Skeletal muscle satellite cell (primary cell): ENCODE measurements at regions not wholly inside any gene's neighbourhood (a gene's known extent, or its start where the extent isn't known, plus 50 kb on each side); places are given as distances from the start of the nearest gene placed in this dataset.

ENCODE experiments used
- H3K27me3 ChIP-seq: 2 replicates; pipeline ENCODE4 v1.7.0; 2013; ENCODE audit warnings: low read length; ENCODE audit not compliant: control insufficient read depth, insufficient read depth
- H3K36me3 ChIP-seq: 2 replicates; pipeline ENCODE4 v1.7.0; 2013; ENCODE audit warnings: mild to moderate bottlenecking, control low read depth, low read length; ENCODE audit not compliant: insufficient read depth
- H3K4me1 ChIP-seq: 2 replicates; pipeline ENCODE4 v1.7.0; 2013; ENCODE audit warnings: low read length; ENCODE audit not compliant: control insufficient read depth, insufficient read depth
- H3K4me2 ChIP-seq: 2 replicates; pipeline ENCODE4 v1.7.0; 2013; ENCODE audit warnings: mild to moderate bottlenecking, low read length
- H3K4me3 ChIP-seq: 2 replicates; pipeline ENCODE4 v1.7.0; 2013; ENCODE audit warnings: low read length
- H3K9ac ChIP-seq: 2 replicates; pipeline ENCODE4 v1.7.0; 2013; ENCODE audit warnings: mild to moderate bottlenecking, low read depth, low read length, moderate library complexity
- H3K9me3 ChIP-seq: replicated peaks from 2 replicates; pipeline ENCODE4 v1.7.0; 2013; ENCODE audit warnings: mild to moderate bottlenecking, control low read depth, low read length

DNA sequence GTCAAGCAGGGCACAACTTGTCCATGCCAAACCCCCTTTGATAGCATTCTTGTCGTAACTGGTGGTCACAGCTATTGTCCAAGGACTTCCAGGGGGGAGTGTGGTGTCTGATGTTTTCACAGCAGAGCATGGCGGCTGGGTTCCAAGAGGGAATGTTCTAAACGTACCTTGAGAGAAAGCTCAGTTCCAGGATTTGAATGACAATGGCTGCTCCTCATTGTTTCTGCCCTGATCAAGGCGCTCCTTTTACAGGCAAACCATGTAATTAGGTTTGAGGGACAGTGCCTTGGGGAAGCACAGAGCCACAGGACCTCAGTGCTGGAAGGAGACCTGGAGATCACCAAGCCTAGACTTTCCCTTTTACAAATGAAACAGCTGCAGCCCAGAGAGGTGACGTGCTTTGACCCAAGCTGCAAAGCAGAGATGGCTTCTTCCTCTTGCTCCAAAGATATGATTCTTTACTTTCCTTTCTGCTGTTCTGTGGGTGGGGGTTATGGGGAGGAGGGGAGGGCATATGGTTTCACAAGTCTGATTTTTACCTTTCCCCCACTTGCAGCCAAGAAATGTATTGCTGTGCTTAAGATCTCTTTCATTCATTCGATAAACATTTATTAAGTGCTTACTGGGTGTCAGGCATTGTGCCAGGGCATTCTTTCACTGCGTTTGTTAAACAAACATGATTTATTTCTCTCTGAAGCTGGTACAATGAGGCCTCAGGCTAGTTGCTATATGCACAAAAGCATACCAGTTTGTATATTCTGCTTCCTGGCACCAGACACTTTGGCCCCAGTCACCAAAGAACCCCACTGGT lies 172.8 kb downstream of the KTN1 start:
- Histone ChIP-seq H3K4me3 (no peak overlapping the region), H3K9me3 (no peaks in the 10 kb centered on the region), H3K4me1 (no peaks in the 10 kb centered on the region), H3K36me3 (no peaks in the 10 kb centered on the region), H3K9ac (no peak overlapping the region), H3K27me3 (no peaks in the 10 kb centered on the region), H3K4me2 (no peak overlapping the region)

DNA sequence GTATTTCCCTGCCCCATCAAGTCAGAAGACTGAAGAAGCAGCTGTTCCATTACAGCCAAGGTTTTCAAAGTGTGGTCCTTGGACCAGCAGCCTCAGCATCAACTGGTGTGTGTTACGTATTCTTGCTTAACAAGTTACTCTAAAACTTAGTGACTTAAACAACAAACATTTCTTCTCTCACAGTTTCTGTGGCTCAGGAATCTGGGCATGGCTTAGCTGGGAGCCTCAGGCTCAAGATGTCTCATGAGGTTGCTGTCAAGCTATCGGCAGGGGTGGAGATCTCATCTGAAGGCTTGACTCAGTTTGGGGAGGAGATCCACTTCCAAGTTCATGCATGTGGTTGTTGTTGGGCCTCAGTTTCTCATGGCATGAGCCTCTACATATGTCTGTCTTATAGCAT lies 174.5 kb downstream of the KTN1 start:
- Histone ChIP-seq H3K9me3 (no peaks in the 10 kb centered on the region), H3K4me3 (no peak overlapping the region), H3K9ac (no peak overlapping the region), H3K36me3 (no peaks in the 10 kb centered on the region), H3K4me2 (no peak overlapping the region), H3K4me1 (no peaks in the 10 kb centered on the region), H3K27me3 (no peaks in the 10 kb centered on the region)

DNA sequence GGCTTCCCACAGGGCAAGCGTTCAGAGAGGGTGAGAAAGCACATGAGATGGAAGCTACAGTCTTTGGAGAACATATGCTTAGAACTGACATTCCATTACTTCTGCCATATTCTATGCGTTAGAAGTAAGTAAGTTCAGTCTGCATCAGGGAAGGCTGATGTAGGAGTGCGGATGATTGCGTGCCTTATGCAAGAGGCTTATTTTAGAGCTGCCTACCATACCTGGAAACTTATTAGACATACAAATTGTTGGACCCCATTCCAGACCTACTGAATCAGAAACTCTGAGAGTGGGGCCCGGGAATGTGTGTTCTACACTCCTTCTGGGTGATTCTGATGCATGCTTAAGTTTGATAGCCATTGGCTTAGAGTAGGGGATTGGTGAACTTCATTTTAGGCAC lies 174.9 kb downstream of the KTN1 start:
- Histone ChIP-seq H3K4me2 (no peak overlapping the region), H3K27me3 (no peaks in the 10 kb centered on the region), H3K9me3 (no peaks in the 10 kb centered on the region), H3K4me1 (no peaks in the 10 kb centered on the region), H3K9ac (no peak overlapping the region), H3K36me3 (no peaks in the 10 kb centered on the region), H3K4me3 (no peak overlapping the region)

DNA sequence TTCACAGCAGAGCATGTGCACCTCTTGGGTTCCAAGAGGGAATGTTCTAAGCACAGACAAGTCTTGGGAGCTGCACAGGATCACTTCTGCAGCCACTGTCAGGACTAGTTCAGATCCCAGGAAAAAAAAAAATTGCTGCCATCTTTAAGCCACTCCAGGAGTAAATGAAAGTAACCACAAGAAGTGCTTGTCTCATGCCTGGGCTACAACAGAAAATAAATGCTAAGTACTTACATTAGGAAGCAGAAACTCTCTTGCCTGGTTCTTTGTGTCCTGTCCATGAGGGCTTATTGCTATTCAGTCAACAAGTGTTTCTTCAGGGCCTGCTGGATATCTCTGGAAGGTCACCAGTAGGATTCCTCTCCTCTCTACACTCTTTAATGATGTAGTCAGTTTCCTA lies 176.1 kb downstream of the KTN1 start:
- H3K36me3 ChIP-seq = no peaks in the 10 kb centered on the region
- H3K4me2 ChIP-seq = no peak overlapping the region
- no peak overlapping the region for H3K9ac ChIP-seq
- H3K9me3 ChIP-seq = no peaks in the 10 kb centered on the region
- no peaks in the 10 kb centered on the region for H3K4me1 ChIP-seq
- no peak overlapping the region for H3K4me3 ChIP-seq
- H3K27me3 ChIP-seq = peaks cover 9% of the 10 kb centered on the region

DNA sequence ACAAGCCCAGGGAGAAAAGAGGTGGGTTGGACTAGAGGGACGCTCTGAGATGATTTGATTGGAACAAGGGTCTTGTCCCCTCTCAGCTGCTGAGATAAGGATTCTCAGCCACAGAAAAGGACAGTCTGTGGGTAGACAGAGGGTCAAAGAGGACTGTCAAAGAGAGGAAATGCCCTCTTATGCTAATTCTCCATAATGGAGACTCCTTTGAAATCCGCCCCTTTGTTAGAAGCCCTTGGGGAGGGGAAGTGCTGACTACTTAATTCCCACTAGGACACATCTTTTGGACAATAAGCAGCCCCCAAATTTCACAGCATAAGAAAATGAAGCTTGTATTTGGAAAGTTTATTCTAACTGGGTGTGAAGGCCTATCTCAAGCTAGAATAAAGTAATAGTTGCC lies 176.6 kb downstream of the KTN1 start:
- Histone ChIP-seq H3K4me2 (no peak overlapping the region), H3K4me1 (no peaks in the 10 kb centered on the region), H3K9ac (no peak overlapping the region), H3K4me3 (no peak overlapping the region), H3K27me3 (peaks cover 14% of the 10 kb centered on the region), H3K36me3 (no peaks in the 10 kb centered on the region), H3K9me3 (no peaks in the 10 kb centered on the region)

DNA sequence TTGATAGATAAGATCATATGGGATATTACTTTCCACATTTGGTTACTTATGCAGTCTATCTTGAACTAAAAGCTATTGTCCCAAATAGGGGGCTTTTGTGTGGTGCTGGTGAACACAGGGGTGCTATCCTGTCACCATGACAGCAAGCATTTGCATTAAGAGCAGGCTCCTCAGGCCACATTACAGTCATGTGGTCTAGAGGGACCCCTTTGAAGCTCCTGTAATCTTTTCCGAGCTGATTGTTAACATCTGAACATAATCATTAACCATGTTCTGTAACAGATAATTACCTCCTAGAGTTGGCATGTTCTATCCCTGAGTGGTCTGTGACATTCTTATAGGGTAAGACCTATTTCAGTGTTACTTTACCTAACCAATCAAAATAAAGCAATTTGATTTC lies 178.8 kb downstream of the KTN1 start:
- H3K4me1 ChIP-seq = no peaks in the 10 kb centered on the region
- H3K9ac ChIP-seq = no peak overlapping the region
- H3K36me3 ChIP-seq = no peaks in the 10 kb centered on the region
- H3K4me3 ChIP-seq = no peak overlapping the region
- no peaks in the 10 kb centered on the region for H3K9me3 ChIP-seq
- H3K4me2 ChIP-seq = no peak overlapping the region
- peaks cover 24% of the 10 kb centered on the region for H3K27me3 ChIP-seq

DNA sequence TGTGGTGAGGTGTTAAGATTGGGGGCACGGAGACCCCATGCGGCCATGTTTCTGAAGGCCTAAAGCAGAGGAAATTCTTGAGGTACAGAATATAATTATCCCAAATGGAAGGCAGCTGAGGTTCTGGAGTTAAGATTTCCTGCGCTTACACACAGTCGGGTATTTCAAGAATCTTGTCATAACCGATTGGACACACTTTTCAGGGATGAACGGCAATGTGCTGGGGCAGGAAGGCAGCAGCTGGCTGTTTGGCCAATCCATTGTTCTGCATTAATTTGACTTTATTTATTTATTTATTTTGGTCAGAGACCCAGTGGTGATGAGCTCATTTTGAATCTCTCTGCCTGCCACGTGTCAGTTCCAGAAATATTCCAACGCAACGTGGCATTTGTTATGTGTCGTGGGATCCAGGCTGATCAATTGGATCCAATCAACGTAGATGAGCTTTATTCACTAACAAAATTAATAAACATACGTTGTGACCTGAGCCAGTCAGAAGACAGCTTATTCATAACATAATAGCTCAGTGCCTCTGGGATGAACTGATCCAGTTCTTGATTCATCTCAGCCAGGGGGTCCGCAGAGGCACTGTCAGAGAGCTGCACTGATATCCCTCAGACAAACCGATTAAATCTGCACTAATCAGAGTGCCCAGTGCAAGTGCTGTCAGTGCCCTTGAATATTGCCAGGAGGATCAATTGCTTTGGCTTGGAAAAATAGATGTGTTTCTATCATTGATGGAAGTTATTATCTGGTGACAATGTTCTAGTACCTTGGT lies 181.0 kb downstream of the KTN1 start:
- Histone ChIP-seq H3K4me2 (no peak overlapping the region), H3K4me3 (no peak overlapping the region), H3K36me3 (no peaks in the 10 kb centered on the region), H3K9ac (no peak overlapping the region), H3K4me1 (no peaks in the 10 kb centered on the region), H3K27me3 (peaks cover 24% of the 10 kb centered on the region), H3K9me3 (no peaks in the 10 kb centered on the region)

DNA sequence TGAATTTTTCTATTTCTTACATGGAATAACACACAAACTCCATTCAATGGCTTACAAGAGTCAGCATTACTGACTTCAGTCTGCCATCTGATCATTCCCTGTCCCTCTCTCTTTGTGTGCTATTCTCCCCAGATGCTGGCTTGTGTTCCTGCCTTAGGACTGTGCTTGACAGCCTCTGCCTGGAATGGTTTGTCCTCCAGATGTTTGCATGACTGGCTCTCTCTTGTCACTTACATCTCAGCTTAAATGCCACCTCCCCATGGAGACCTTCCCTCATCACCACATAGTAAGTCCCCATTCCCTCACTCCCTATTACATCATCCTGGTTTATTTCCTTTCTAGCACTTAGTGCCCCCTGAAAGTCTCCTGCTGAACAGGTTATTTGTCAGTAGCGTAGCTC lies 181.6 kb downstream of the KTN1 start:
- Histone ChIP-seq H3K9ac (no peak overlapping the region), H3K4me1 (no peaks in the 10 kb centered on the region), H3K36me3 (no peaks in the 10 kb centered on the region)

DNA sequence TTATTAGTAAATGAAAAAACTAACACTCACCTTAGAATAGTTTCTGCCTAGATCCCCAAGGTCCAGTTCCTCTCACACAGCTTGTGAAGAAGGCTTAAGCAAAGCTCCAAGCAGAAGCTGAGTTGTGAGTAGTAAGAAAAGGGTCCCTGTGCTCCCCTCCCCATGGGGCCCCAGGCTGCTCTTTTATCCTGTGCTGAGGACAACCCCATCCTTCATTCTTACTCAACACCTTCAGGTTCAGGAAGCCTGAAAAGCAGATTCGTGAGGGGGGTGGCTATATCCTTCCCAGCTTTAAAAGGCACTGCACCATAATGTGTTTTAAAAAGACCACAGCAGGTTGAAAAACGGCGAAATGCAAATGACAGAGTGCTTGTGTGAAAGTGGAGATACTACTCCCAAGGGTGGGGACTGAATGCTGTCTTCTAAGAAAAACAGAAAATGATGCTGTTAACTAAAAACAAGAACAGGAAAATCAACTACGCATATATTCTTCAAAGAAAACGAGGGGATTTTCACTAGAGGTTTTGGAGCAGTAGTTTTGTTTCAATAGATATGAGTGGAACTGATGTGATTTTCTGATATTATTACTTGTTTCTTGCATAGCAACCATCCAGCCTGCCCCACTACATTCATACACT lies 182.7 kb downstream of the KTN1 start:
- H3K36me3 ChIP-seq = no peaks in the 10 kb centered on the region
- no peak overlapping the region for H3K4me3 ChIP-seq
- H3K4me2 ChIP-seq = no peak overlapping the region
- peaks cover 24% of the 10 kb centered on the region for H3K27me3 ChIP-seq
- H3K9me3 ChIP-seq = no peaks in the 10 kb centered on the region
- no peaks in the 10 kb centered on the region for H3K4me1 ChIP-seq
- H3K9ac ChIP-seq = no peak overlapping the region

More for the DNA sequence above, 181.6 kb downstream of the KTN1 start:
- Histone ChIP-seq H3K4me3 (no peak overlapping the region), H3K27me3 (peaks cover 24% of the 10 kb centered on the region), H3K4me2 (no peak overlapping the region), H3K9me3 (no peaks in the 10 kb centered on the region)

DNA sequence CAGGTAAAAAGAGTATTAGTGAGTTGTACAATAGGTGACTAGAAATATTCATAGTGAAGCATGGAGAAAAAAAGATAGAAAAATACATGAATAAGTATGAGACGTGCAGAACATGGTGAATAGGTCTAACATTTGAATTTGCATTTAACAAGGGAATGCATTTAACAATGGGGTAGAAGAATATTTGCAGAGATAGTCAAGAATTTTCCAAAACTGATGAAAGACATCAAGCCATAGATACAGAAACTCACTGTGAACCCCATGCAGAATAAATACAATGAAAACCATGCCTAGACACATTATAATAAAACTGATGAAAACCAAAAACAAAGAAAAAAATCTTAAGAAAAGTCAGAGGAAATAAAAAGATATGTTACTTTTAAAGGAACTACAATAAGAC lies 184.8 kb downstream of the KTN1 start:
- Histone ChIP-seq H3K36me3 (no peaks in the 10 kb centered on the region), H3K4me2 (no peak overlapping the region)

DNA sequence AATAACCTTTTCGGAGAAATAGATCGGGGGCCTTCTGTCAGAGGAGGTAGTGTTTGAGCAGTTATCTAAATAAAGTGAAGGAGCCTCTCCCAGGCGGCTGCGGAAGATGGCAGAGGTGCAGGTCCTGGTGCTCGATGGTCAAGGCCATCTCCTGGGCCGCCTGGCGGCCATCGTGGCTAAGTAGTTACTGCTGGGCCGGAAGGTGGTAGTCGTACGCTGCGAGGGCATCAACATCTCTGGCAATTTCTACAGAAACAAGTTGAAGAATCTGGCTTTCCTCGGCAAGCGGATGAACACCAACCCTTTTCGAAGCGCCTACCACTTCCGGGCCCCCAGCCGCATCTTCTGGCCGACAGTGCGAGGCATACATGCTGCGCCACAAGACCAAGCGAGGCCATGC lies 186.1 kb downstream of the KTN1 start:
- Histone ChIP-seq H3K9ac (no peak overlapping the region), H3K36me3 (no peaks in the 10 kb centered on the region), H3K9me3 (no peaks in the 10 kb centered on the region), H3K4me3 (no peak overlapping the region), H3K27me3 (peaks cover 24% of the 10 kb centered on the region), H3K4me1 (no peaks in the 10 kb centered on the region), H3K4me2 (no peak overlapping the region)

More for the DNA sequence above, 184.8 kb downstream of the KTN1 start:
- Histone ChIP-seq H3K4me3 (no peak overlapping the region), H3K9ac (no peak overlapping the region), H3K9me3 (no peaks in the 10 kb centered on the region), H3K27me3 (peaks cover 27% of the 10 kb centered on the region), H3K4me1 (no peaks in the 10 kb centered on the region)
